HuH-7 (cell line): ENCODE measurements at regions not wholly inside any gene's neighbourhood (a gene's known extent, or its start where the extent isn't known, plus 50 kb on each side); places are given as distances from the start of the nearest gene placed in this dataset.
"Not testable (repeated sequence)": the region's sequence is repeated elsewhere in the genome, so short reads cannot be mapped to it uniquely, and the experiment has no call there.

ENCODE experiments used
- DNase-seq: peaks from one replicate; pipeline ENCODE4 v3.0.0; 2011; ENCODE audit warnings: low spot score

DNA sequence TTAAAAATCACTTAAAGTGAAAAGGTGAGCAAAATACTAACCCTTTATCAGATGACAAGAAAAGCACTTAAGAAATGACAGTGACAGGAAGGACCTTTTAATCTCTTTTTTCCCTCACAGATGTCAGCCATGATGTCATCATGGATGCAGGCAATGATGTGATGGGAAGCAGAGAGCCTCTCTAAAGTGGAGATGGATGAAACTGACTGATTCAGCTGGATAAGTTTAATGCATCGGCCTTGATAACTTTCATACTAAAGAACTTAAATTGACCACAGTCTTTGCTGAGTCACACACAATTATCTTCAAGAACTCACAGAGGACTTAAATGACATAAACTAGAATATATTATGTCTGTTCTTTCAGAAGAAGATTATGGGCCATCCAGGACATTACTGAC is 153.2 kb upstream of the FGF10 start:
- no peak for DNase-seq

DNA sequence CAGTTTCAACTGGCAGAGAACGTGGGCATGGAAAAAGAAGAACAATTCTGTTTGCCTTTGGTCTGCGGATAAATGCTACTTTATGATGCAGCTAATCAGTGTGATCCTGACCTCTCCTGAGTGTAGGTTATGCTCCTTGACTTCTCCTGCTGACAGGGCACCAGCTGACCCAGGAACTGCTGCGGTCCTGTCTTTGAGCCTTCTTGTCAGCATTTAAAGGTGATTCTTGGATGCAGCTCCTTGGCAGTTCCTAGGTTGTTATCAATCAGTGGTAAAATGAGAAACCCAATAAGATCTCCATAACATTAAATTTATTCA is 150.3 kb upstream of the FGF10 start:
- no peak for DNase-seq

GRCh38 chr5:44538797-44539601 is 149.8 kb upstream of the FGF10 start:
- no peak for DNase-seq

- peak; percentile 20 for DNase-seq
These were observed 147.5 kb upstream of the FGF10 start for GRCh38 chr5:44536650-44537260.

- DNase-seq, result no peak
These were observed 146.4 kb upstream of the FGF10 start for GRCh38 chr5:44535621-44536020.

- no peak for DNase-seq
These were observed 143.8 kb upstream of the FGF10 start for GRCh38 chr5:44532981-44533380.

GRCh38 chr5:44531756-44532155 is 142.5 kb upstream of the FGF10 start:
- DNase-seq, result not testable (repeated sequence)

DNA sequence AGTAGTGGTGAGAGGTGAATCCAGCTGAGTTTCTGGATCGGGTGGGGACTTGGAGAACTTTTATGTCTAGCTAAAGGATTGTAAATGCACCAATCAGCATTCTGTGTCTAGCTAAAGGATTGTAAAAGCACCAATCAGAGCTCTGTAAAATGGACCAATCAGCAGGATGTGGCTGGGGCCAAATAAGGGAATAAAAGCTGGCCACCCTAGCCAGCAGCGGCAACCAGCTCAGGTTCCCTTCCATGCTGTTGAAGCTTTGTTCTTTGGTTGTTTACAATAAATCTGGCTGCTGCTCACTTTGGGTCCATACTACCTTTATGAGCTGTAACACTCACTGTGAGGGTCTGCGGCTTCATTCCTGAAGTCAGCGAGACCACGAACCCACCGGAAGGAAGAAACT is 141.6 kb upstream of the FGF10 start:
- DNase-seq, result not testable (repeated sequence)

DNA sequence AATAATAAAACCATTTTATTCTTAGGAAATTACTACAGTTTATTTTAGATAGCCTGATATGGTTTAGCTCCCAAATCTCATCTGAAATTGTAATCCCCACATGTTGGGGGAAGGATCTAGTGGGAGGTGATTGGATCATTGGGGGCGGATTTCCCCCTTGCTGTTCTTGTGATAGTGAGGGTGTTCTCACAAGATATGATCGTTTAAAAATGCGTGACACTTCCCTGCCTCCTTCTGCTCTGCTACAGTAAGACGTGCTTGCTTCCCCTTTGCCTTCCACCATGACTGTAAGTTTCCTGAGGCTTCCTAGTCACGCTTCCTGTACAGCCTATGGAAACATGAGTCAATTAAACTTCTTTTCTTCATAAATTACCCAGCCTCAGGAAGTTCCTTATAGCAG is 122.4 kb upstream of the FGF10 start:
- DNase-seq, result no peak

GRCh38 chr5:44506561-44506960 is 117.3 kb upstream of the FGF10 start:
- DNase-seq, result no peak

GRCh38 chr5:44499381-44499780 is 110.2 kb upstream of the FGF10 start:
- DNase-seq, result no peak

DNA sequence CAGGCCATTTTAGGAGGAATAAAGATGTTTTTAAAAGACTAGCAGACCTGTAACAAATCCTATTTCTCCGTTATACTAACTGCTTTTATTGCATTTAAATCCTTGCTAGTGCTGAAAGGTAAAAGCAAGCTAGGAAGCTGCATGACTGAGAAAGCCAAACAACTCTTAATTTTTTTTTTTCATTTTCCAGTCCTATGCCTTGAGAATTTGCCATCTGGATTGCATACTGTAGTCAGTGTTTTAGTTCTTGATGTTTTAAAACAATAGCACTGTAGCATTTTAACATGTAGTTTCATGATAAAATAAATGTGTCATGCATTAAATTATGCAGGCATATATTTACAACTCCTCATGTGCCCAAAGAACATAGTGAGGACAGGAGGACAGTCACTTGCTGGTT is 108.4 kb upstream of the FGF10 start:
- no peak for DNase-seq

DNA sequence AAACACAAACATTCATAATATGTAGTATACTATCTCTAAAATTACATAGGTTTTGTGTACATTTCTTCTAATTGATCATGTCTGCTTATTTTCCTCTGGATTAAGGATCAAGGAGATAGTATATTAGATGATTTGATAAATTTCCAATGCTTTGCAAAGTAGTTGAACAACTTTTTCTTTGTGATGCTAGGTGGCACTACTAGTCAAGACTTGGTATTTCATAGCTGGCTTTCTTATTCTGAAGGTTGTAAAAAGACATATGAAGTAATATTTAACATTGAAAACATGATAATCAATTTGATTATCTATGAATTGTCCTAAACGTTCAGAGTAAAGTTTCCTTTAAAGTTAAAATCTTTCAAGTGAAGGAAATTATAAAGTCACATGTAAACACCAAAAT is 106.1 kb upstream of the FGF10 start:
- no peak for DNase-seq

- no peak for DNase-seq
These were observed 100.5 kb upstream of the FGF10 start for GRCh38 chr5:44489759-44490158.

DNA sequence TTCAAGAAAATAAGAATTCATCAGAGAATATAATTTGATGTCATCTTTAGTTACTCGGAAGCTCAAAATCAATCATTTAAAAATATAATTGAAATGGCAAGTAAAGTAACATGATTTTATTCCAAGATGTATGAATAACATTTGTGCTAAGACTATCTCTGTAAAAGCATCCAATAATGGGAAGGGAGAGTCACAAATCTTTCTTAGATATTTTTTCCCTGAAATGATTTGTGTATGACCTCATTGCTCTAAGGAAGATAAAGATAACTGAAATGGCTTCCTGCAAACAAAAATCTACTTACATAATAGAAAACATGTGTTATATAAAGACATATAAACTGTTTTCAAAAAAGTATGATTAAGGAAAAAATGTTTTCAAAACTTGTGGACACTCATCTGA is 97.4 kb upstream of the FGF10 start:
- DNase-seq, result no peak

DNA sequence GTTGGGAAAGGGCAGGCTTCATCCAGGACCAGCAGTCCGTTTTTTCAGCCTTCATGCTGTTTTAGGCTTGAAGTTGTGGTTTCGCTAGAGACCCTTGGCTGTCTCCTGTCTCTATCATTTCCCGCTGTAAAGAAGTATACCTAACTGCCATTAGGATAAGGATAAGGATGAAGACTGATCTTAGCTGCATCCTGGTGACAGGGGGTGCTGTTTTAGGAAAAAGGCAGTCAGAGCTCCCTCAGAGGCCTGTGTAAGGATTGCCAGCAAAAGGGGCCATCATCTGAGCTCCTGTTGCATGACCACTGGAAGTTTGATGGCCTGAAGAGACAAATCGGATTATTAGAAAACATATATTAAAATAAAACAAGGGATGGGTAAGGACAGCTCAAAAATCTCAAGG is 64.8 kb upstream of the FGF10 start:
- no peak for DNase-seq

DNA sequence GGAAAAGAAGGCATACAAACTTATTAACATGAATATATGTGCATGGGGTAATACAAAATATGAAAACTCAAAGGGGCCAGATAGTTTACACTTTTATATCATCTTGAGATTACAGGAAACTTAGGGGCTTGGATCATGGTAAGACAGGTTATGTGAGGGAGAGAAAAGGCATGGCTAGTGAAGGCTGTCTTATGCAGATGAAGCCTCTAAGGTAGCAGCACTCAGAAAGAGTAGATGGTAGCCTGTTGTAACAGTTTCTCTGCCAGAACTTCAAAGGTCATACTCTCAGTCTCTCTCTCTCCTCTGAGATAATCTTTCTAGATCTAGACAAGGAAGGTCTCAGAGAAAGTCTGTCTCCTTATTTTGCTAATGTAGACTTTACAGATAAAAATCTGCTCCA is 57.2 kb upstream of the FGF10 start:
- DNase-seq, result no peak

DNA sequence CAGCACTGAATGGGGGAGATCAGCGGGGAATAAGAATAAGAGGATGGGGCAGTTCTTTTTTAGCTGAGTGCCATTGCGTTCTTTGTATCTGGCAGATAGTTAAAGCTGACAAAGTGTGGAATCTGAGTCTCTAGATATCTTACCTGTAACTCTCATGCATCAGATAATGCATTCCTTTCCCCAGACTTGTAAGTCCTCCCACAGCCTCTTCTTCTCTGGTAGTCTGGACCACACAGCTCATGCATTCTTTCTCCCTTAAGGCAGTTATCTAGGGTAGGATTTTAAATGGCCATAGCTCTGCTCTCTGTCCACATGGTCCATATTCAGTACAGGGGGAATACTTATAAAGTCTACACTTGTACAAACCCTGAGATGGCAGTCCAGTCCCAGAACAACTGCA is 54.0 kb upstream of the FGF10 start:
- no peak for DNase-seq

DNA sequence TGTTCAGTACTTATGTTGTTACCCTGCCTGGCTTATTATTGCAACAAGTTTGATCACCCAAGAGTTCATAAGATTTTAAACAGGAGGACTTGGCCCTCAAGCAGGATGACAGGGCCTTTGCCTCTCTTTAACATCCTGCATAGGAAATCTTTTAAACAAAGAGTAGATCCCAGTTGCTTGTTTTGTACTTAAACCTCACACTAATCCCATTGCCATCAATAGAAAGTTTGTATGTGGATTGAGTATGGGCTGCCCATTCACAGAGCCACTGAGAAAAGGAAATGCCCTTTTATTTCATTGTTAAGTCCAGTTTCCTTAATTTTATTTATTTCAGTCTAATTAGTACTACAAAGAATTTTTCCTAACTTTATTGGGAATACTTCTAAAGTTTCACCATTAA is 52.2 kb upstream of the FGF10 start:
- DNase-seq, result no peak

DNA sequence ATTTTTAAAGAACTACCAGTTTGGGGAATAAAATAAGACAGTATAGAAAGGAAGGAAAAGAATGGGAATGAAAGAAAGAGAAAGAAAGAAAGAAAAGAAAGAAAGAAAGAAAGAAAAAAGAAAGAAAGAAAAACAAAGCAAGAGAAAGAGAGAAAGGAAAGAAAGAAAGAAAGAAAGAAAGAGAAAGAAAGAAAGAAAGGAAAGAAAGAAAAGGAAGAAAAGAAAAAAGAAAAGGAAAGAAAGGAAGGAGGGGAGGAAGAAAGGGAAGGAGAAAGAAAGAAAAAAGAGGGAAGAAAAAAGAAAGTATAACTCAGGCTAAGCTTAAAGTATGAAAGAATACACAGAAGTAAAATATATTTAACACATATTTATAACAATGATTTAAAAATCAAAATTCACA is 51.0 kb upstream of the FGF10 start:
- no peak for DNase-seq
